H54 (cell line): ENCODE measurements at regions not wholly inside any gene's neighbourhood (a gene's known extent, or its start where the extent isn't known, plus 50 kb on each side); places are given as distances from the start of the nearest gene placed in this dataset.

Experiments used
- DNase-seq: peaks from one replicate; pipeline ENCODE4 v3.0.0; 2011; ENCODE audit warnings: low spot score, mixed read lengths; ENCODE audit not compliant: insufficient read length
- FAIRE-seq: peaks from 3 replicates; lab custom pipeline; 2011; peaks lifted over from hg19 to GRCh38; lab: Jason Lieb, UNC
- POLR2A ChIP-seq: IDR thresholded peaks from 2 replicates; pipeline ENCODE4 v1.6.1; 2011; ENCODE audit warnings: low read depth, mild to moderate bottlenecking, low read length

DNA sequence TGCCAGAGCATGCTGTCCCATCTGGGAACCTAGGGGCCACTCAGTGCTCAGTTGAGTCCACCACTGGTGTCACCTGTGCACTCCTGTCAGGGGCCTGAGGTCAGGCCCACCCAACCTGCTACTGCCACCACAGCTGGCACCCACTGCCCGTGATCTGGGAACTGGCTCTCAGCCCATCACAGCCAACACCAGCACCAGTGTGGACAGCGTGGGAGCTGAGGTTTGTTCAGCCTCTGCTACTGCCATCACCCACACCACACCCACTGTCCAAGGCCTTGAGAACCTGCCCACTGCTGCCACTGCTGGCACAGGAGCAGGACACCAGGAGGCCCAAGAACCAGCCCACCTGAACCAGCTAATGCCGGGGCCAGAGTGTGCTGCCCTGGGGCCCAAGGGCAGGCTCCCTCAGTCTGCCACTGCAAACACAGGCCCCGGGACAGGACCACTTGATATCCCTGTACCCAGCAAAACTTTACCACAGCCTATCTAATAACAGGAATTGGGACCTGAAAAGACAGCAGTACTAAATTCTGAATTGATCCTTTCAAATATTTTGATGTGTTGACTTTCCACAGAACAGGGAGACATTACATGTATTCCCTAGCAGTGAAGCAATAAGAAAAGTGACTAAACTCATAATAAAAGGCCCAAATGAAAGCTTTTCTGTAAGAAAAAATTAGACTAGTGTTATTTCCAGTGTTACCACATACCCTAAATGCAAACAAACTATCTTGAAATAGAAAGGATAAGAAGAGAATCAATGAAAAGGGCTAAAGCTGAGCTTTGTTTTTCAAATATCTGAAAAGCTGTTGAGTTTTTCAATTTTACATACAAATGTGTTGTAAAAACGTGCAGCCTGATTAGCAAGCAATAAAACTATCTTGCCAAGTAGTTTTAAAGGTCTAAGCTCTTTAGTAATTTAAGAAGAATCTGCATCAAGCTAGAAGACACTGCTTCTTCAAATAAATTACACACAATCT lies 640.7 kb downstream of the METTL4 start:
- DNase-seq (no peak), FAIRE-seq (no peak)
- no peak for TF ChIP-seq POLR2A

DNA sequence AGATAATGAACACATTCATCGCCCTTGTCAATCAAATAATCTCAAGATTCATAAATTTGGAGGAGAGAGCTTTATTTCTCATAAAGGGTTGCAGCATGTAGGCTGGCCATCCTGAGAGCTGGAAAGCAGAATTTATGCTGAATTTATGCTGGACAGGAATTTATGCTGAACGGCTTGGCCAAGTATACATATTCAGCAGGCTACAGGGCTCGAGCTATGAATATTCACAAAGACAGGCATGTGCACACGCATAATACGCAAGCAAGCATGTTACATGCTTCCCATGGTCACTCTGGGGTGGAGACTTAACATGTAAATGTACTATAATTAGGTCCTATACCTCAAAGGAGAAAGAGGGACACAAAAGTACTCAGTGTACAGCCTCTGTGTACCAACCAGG lies 618.8 kb downstream of the METTL4 start:
- no peak for TF ChIP-seq POLR2A
- FAIRE-seq, result no peak
- DNase-seq, result no peak

DNA sequence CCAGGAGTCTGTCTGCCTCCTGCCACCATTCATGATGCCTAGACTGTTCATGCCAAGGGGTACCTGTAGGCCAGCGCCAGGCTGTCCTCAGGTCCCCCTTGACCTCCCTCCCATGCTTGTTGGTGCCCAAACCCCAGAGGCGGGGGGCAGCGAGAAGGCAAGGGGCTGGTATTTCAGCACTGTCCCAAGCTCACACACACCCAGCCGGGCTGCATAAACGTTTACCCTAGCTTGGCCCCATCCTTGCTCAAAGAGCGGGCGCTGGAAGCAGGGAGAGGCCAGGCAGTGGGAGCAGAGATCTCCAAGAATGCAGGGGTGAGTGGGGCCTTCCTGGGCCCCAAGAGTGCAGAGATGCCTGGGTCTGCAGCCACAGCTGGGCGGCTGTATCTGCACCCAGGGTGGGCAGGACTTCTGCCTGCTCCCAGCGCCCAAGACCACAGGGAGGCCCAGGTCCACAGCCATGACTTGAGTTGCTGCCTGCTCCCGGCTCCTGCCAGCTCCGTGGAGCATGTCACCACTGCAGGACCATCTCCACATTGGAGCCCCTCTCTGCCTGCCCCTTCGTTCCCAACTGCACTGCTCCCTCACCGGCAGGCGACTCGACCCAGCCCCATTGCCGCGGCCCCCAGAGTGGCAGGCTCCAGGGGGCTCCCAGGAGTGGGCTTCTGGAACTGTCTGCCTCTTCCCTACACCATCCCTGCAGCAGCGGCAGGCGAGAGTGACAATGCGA lies 616.6 kb downstream of the METTL4 start:
- DNase-seq, result no peak
- TF ChIP-seq POLR2A, result no peak
- no peak for FAIRE-seq

DNA sequence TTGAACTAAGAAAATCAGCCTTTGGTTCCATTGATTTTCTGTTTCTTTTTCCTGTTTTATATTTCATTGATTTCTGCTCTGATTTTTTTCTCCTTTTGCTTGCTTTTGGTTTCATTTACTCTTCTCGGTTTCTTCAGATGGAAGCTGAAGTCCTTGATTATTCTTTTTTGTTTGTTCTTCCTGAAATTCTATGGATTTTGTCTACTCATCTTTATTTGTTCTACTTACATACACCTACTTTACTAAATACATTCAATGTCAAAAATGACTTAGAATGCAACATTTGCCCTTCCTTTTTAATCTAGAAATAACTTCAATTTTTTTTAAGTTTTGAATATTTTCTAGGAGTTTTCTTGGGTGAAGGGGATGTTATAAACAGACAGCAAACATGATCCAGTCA lies 612.5 kb downstream of the METTL4 start:
- no peak for FAIRE-seq
- DNase-seq, result no peak
- no peak for TF ChIP-seq POLR2A

DNA sequence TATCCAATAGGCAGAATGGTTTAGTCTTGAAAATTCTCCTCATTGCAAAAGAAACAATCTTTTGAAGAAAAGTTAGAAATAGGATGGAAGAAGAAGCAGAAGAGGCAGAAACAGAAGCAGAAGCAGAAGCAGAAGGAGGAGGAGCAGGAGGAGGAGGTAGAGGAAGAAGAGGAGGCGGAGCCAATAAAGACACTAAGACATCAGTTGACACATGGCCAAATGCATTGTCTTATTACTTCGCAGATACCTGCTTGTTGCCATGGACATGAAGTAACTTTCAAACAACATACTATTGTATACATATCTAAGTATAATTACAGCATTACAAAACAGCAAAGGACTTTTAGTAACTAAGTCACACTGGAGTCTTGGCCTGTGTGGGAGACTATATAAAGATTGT lies 606.3 kb downstream of the METTL4 start:
- DNase-seq (no peak), FAIRE-seq (no peak)
- TF ChIP-seq POLR2A, result no peak

DNA sequence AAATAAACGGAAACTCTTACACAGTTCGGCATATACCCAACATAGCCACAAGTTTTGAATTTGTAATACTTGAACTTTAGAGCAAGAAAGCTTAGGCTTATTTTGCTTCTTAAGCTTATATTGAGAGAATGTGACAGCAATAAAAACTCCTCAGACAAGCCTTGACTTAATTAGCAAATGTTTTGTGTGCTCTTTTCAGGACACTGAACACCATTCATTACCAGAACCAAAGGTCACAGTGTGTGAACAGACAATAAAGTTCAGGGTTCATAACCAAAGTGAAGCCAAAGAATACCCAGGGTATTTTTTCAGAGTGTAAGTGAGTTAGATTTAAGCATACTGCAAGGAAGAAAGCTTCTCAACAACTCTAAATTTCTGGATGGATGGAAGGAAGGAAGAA lies 605.8 kb downstream of the METTL4 start:
- no peak for TF ChIP-seq POLR2A
- no peak for DNase-seq
- FAIRE-seq, result no peak

DNA sequence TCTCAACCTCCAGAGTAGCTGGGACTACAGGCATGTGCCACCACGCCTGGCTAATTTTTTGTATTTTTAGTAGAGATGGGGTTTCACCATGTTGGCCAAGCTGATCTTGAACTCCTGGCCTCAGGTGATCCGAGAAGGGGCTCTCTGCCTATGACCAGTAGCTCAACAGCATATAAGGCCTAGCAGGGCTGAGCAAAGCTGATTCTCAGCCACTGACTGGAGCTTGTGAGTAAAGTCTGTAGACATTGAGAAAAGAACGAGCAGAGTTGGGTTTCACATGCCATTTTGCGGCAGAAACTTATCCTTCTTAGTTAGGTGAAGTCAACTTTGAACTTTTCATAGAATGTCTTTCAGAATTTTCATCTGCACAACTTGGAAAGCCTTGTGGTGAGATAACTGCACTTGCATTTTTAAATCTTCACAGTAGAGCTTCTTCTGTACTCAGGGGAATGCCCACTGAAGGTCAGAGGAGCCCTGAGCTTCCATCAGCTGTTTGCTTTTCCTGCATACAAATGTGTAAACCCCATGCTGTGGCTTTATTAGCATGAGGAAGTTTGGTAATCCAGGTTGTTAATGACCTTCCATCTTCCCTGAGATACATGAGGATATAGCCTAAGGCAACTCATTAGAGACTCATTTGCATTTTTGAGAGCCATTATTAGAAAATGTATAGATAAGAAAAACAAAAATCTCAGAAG lies 602.4 kb downstream of the METTL4 start:
- no peak for TF ChIP-seq POLR2A
- no peak for DNase-seq
- FAIRE-seq, result no peak

DNA sequence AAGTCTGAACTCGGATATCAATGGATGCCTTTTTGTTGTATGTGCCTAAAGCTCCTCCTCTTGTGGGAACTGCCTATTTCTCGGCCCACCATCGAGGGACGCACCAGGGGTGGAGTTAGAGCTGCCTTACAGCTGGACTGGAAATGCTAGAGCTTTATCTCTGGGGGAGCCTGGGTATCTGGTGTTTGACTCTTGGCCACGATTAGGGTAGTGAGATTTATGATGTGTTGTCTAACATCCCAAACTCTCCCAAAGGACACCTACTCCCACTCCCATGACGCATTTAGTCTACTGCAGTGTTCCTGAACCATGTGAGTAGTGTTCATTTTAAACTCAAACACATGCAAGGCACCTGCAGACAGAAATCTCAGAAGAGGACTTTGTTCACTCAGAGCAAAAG lies 594.8 kb downstream of the METTL4 start:
- TF ChIP-seq POLR2A, result no peak
- FAIRE-seq (no peak), DNase-seq (no peak)

DNA sequence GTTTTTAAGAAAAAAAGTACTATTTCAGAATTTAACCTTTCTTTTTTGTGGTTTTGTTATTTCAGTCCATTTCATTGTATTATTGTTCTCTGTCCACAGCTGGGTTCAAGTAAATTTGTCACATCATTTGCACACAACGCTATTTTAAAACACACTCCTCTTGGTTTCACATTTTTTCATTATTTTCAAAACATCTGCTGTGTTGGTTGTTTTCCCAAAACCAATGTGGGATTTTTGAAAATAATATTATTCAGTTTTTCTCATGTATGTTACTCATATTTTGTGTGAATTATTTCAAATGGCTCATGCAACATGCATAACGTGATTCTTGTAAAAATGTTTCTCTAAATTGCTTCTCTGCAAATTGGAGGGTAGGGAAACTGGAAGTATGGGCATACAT lies 589.2 kb downstream of the METTL4 start:
- FAIRE-seq (no peak), DNase-seq (no peak)
- TF ChIP-seq POLR2A, result no peak

DNA sequence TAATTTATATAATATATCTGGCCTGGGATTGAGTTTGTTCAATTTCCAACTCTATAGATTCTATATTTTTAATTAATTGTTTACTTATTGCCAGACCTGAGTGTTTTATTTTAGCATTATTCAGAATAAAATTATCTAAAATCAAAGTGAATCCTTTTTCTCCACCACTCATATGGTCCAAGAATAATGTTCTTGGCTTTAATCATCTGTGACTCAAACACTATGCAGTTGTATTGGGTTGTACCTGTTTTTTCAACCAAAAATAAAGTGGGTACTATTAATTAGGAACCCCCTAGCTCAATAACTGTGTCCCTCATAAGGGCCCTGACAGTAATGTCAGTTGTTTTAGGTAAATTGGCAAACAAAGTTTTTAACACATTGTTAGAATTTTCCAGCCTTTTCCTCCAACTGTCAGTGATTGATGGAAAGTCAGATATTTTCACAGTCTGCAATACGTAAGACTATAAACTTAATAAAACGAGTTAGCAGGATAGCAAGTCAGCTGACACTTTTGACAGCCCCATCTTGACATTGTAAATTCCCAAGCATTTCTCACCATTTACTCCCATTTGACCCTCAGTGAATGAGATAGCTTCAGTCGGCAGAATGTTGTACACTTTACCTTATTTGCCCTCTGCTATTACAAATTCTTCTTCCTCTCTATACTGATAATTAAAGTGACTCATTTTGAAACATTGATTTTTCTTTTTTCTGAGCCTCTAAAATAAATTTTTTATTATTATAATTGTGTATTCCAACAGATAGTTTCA lies 587.4 kb downstream of the METTL4 start:
- FAIRE-seq, result no peak
- TF ChIP-seq POLR2A, result no peak
- DNase-seq, result no peak

DNA sequence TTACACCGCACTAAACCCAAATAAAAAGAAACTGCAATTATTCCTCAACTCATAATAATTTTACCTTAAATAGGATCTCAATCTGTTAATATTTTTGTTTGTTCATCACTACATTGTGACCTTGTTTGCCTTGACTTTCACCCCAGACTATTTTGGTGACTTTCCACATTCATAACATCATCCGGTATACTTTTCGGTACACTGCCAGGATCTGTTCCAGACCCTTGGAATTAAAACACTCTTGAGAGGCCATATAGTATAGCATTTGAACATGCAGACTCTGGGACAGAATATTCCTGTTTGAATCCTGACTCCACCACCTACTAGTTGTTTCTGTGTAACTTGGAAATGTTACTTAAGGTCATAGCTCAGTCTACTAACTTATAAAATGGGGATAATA lies 577.4 kb downstream of the METTL4 start:
- no peak for FAIRE-seq
- no peak for TF ChIP-seq POLR2A
- no peak for DNase-seq

DNA sequence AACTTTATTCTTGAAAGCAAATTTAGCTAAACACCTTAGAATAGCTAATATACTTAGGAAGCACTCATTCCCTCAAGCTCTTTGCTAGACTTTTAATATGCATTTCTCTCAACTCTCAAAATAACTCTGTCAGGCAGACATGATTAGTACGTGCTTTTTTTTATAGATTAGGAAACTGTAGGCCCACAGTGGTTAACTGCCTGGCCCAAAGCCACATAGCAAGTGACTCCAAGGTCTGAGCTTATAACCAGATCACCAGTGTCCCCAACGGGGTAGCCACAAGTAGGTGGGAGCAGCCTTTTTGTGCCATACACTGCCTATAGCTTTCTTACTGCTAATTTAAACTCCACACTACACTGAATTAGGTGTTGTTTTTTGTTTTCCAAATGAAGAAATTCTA lies 576.8 kb downstream of the METTL4 start:
- FAIRE-seq (no peak), DNase-seq (no peak)
- no peak for TF ChIP-seq POLR2A

DNA sequence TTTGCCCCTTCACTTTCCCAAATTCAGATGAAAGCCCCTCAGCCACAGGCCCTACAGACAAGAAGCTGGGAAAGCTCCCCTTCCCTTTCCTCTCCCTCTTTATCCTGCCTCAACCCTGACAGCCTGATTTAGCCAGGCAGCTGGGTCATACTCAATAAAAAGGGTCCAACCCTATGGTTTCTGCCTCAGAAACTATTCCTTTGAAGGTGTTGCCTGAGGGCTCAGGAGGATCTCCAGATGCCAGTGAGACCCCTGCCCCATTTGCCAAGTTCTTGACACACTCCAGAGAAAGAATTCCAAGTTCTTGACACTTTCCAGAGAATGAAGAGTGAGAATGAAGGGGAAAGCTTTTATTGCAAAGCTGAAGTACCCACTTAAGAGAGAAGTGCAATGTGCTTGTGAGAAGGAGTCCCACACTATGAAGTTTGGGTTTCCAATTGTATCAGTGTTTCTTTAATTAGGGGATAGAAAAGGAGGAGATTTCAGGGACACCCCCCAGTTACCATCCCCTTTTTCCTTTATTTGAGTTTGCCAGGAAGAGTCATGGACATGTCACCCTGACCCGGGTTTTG lies 576.2 kb downstream of the METTL4 start:
- FAIRE-seq (no peak), DNase-seq (no peak)
- no peak for TF ChIP-seq POLR2A
